HL-60 (cell line): ENCODE measurements at regions not wholly inside any gene's neighbourhood (a gene's known extent, or its start where the extent isn't known, plus 50 kb on each side); places are given as distances from the start of the nearest gene placed in this dataset.

ENCODE experiments used
- DNase-seq, 2 experiments: peaks; one replicate each; pipeline ENCODE4 v3.0.0-alpha.2; 2010 to 2020; ENCODE audit warnings: low read depth in 1 of 2, low spot score in 1 of 2
- H3K27ac ChIP-seq: fragments of 250-450 bp; sonication (Bioruptor Pico); replicated peaks from 2 replicates; pipeline ENCODE4 v1.5.1; 2020; ENCODE audit warnings: mild to moderate bottlenecking, moderate library complexity
- H3K27me3 ChIP-seq: fragments of 250-450 bp; sonication (Bioruptor Pico); 2 replicates; pipeline ENCODE4 v1.5.1; 2021; ENCODE audit warnings: mild to moderate bottlenecking, moderate library complexity; ENCODE audit not compliant: insufficient read depth, poor library complexity, severe bottlenecking
- H3K4me3 ChIP-seq: replicated peaks from 2 replicates; pipeline ENCODE4 v1.5.1; 2011; ENCODE audit warnings: mild to moderate bottlenecking, control low read depth, low read length; ENCODE audit not compliant: insufficient read depth
- GABPA ChIP-seq: IDR thresholded peaks from 2 replicates; pipeline ENCODE4 v1.6.1; 2012; ENCODE audit warnings: low read depth
- POLR2AphosphoS5 ChIP-seq: IDR thresholded peaks from 2 replicates; pipeline ENCODE4 v1.6.1; 2012; ENCODE audit warnings: low read depth
- SPI1 ChIP-seq: IDR thresholded peaks from 2 replicates; pipeline ENCODE4 v1.6.1; 2012; ENCODE audit warnings: low read depth, mild to moderate bottlenecking, borderline replicate concordance
- TF ChIP-seq, protein P1 (sequence below): IDR thresholded peaks from one replicate; pipeline ENCODE4 v1.5.1; 2011; ENCODE audit warnings: low read length, control low read depth, inconsistent platforms; ENCODE audit not compliant: insufficient read depth
- TF ChIP-seq, protein P2 (sequence below): IDR thresholded peaks from 2 replicates; pipeline ENCODE4 v1.6.1; 2012; ENCODE audit warnings: low read depth; ENCODE audit not compliant: insufficient replicate concordance

- Histone ChIP-seq H3K27ac (no peak overlapping the region), H3K4me3 (no peak overlapping the region), H3K27me3 (no peaks in the 10 kb centered on the region)
- DNase-seq, result no peak
- TF ChIP-seq SPI1 (no peak), GABPA (no peak), POLR2AphosphoS5 (no peak)
- TF ChIP-seq, protein P1, sequence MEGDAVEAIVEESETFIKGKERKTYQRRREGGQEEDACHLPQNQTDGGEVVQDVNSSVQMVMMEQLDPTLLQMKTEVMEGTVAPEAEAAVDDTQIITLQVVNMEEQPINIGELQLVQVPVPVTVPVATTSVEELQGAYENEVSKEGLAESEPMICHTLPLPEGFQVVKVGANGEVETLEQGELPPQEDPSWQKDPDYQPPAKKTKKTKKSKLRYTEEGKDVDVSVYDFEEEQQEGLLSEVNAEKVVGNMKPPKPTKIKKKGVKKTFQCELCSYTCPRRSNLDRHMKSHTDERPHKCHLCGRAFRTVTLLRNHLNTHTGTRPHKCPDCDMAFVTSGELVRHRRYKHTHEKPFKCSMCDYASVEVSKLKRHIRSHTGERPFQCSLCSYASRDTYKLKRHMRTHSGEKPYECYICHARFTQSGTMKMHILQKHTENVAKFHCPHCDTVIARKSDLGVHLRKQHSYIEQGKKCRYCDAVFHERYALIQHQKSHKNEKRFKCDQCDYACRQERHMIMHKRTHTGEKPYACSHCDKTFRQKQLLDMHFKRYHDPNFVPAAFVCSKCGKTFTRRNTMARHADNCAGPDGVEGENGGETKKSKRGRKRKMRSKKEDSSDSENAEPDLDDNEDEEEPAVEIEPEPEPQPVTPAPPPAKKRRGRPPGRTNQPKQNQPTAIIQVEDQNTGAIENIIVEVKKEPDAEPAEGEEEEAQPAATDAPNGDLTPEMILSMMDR, result no peak
- TF ChIP-seq, protein P2, sequence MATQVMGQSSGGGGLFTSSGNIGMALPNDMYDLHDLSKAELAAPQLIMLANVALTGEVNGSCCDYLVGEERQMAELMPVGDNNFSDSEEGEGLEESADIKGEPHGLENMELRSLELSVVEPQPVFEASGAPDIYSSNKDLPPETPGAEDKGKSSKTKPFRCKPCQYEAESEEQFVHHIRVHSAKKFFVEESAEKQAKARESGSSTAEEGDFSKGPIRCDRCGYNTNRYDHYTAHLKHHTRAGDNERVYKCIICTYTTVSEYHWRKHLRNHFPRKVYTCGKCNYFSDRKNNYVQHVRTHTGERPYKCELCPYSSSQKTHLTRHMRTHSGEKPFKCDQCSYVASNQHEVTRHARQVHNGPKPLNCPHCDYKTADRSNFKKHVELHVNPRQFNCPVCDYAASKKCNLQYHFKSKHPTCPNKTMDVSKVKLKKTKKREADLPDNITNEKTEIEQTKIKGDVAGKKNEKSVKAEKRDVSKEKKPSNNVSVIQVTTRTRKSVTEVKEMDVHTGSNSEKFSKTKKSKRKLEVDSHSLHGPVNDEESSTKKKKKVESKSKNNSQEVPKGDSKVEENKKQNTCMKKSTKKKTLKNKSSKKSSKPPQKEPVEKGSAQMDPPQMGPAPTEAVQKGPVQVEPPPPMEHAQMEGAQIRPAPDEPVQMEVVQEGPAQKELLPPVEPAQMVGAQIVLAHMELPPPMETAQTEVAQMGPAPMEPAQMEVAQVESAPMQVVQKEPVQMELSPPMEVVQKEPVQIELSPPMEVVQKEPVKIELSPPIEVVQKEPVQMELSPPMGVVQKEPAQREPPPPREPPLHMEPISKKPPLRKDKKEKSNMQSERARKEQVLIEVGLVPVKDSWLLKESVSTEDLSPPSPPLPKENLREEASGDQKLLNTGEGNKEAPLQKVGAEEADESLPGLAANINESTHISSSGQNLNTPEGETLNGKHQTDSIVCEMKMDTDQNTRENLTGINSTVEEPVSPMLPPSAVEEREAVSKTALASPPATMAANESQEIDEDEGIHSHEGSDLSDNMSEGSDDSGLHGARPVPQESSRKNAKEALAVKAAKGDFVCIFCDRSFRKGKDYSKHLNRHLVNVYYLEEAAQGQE, result no peak
Measured at GRCh38 chr3:5290915-5291314, 103.4 kb downstream of the EDEM1 start.

DNA sequence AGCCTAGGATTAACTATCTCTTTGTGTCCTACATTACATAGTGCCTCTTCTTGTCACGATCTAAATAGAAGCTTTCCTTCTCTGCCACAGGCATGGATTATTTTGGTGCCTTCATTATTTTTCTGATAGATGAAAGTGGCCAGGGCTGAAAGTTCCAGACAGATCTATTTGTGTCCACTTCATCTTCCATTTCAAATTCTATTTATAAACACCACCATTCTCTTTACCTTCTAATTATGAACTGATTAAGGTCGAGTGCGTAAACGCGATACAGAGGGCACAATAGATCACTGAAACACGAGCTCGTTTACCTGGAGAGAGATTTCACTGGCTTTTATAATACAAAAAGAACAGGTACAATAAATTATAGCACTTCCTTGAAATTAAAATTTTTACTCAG is 105.0 kb downstream of the EDEM1 start:
- Histone ChIP-seq H3K27ac (no peak overlapping the region), H3K4me3 (no peak overlapping the region), H3K27me3 (no peaks in the 10 kb centered on the region)
- DNase-seq, result no peak
- TF ChIP-seq, protein P1, result no peak
- TF ChIP-seq, protein P2, result no peak
- TF ChIP-seq POLR2AphosphoS5 (no peak), GABPA (no peak), SPI1 (no peak)

- DNase-seq, result no peak
- Histone ChIP-seq H3K27ac (no peak overlapping the region), H3K4me3 (no peak overlapping the region), H3K27me3 (no peaks in the 10 kb centered on the region)
- no peak for TF ChIP-seq POLR2AphosphoS5
- TF ChIP-seq GABPA, result no peak
- TF ChIP-seq, protein P1, result no peak
- TF ChIP-seq, protein P2, result no peak
- no peak for TF ChIP-seq SPI1
Measured at GRCh38 chr3:5293207-5293606, 105.7 kb downstream of the EDEM1 start.
